Mucosa of gallbladder (tissue), 1 donor: ENCODE measurements at regions not wholly inside any gene's neighbourhood (a gene's known extent, or its start where the extent isn't known, plus 50 kb on each side); places are given as distances from the start of the nearest gene placed in this dataset.
"Not testable (repeated sequence)": the region's sequence is repeated elsewhere in the genome, so short reads cannot be mapped to it uniquely, and the experiment has no call there.

Experiments
- DNase-seq: peaks from one replicate; pipeline ENCODE4 v3.0.0-alpha.2; 2020; ENCODE audit warnings: low spot score
- donor health status: DM: no; HTN: no; CAD: no.

DNA sequence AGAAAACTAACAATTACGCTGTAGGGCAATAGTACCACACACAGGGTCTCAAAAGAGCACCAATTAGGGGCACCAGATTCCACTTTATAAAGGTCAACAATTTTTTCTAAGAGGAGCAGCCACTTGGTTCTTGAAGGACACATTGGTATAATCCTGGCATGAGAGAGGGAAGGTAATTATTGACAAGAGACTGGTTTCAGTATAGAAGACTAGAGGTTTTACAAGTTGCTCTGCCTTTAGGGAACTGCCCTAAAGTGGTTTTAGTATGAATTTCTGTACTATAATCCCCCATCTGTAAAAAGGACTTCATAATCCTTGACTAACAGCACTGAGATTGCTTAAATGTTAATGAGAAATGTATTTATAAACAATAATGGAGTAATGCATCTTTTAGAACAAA, 648.5 kb upstream of the PTBP2 start:
- DNase-seq, result no peak

GRCh38 chr1:96074422-96074821, 647.2 kb upstream of the PTBP2 start:
- DNase-seq, result no peak

- no peak for DNase-seq
Observed at GRCh38 chr1:96074876-96075577, 646.6 kb upstream of the PTBP2 start.

GRCh38 chr1:96075704-96076455, 645.7 kb upstream of the PTBP2 start:
- no peak for DNase-seq

DNA sequence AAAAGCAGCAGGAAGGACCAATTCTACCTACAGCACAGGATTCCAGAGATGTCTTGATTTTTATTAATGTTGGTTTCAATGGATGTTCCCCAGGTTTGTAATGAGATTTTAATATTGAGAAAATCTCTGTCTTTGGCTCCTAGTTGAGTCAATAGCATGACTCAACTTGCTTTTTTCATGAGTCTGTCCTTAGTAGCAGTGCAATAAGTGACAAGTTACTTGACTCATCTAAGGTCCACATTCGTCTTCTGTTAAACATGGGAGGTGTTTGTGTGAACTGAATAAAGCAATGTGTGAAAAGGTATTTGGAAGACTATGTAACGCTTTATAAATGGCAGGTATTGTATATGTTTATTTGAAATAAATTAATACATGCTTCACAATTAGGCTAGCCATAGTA, 645.0 kb upstream of the PTBP2 start:
- no peak for DNase-seq

GRCh38 chr1:96079581-96079980, 642.0 kb upstream of the PTBP2 start:
- DNase-seq, result no peak

GRCh38 chr1:96080925-96081324, 640.7 kb upstream of the PTBP2 start:
- DNase-seq, result no peak

DNA sequence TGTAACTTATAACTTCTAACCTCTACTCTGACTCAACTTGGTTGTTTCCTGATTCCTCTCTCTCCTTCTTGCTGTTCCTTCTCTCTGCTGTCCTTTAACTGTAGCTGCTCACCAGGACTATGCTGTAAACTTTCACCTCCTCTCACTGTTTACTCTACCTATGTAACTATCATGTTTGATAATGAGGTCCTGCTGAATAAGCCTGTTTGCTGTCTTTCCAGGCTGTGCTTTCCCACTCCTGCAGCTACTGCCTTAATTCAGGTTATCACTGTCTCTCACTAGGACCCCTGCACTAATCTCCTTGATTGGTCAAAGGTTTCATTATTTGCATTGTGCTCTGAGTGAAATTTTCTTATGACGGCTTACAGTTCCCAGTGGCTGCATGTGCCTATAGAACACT, 633.9 kb upstream of the PTBP2 start:
- DNase-seq, result no peak

DNA sequence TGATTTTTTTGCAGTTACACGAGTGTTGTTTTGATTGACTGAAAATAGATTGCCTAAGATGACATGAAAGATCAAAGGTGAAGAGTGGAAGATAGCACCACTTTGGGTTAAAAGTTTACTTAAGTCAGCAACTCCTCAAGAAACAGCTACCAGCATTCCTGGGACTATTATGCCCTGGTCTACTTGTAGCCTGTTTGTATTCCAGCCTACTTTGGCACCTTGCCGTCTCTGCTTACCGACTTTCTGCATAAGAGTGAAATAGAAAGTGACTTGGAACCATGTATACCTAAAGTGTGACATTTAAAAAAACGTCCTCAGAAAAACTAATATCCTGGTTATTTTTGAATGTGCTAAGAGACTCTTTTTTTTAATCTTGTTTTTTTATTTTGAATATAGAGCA, 631.5 kb upstream of the PTBP2 start:
- peak; percentile 48 for DNase-seq

GRCh38 chr1:96095849-96096612, 625.6 kb upstream of the PTBP2 start:
- no peak for DNase-seq

DNA sequence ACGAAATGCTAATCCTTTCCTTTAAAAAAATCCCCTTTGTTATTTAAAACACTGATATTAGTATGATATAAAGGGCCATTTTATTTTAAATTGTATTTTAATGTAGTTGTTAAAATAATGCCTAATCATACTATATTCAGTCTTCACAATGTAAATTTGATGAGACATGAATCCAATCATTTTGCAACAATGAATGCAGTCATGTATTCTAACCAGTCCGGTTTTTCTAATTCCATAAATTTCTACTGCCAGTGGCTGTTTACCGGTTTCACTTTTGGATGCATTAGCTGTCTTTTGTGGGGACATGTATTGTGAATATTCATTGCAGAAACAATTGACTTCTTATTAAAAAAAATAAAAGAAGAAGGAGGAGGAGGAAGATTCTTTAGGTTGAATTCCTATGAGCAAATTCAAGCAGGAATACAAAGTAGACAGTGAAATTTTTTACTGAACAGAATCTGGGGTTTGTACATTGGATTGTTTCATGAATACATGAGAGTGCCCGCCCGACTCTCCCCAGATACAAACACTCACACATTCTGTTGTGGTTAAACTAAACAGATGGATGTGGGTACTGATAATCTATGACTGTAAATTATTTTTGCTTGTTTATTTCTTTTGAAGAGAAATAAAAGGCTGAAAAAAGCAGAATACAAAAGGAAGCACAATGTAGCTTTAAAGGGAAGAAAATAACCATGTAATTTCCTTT, 624.8 kb upstream of the PTBP2 start:
- DNase-seq, result no peak

DNA sequence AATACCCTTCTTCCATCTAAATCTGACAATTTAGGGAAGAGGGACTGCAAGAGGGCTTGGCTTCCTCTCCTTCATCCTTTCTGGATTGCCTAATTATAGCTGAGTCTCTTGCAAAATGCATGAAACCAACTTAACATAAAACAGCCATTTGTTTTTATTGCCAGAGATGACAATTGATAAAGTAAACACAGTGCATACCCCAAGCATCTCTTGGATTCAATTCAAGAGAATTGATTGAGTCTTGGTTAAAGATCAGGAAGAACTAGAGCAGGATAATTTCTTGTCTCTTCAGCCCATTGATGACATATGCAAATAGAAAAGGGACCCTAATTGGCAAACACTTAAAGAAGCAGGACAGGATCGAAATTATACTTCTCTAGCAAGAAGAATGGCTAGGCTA, 617.1 kb upstream of the PTBP2 start:
- DNase-seq, result no peak

DNA sequence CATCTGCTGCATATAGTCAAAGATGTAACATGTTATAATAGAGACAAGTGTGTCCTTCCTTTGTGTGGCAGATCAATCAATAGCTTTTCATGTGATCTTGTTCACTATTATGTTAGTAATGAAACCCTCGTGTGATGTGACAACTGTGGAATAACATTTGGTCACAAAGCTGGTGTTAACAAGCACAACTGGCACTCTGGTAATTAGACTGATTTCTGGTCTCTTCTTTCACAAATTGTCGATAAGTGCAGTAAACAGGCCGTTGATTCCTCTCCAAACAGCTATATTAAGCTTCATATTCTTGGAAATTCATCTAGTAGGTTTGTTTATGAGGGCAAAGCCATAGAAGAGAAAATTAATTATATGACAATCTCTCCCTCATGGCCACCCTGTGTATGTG, 616.7 kb upstream of the PTBP2 start:
- DNase-seq, result no peak

- DNase-seq, result no peak
Observed at GRCh38 chr1:96116731-96117130, 604.9 kb upstream of the PTBP2 start.

DNA sequence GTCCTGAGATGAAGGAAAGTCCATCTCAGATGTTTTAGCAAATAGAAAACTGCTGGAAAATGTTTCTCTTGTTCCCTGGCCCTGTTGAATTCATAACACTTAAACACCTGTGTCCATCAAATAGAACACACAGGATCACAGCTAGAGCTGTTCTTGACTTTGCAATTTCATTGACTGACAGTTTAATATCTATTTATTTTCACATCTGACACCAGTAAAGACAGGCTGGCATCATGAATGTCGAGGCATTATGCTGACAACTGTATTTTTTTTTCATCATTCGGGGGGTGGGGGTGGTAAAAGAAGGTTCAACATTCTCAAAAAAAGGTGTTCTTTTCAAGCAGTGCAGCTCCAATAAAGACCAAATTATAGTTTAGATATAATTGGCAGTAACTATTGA, 591.2 kb upstream of the PTBP2 start:
- no peak for DNase-seq

- no peak for DNase-seq
Observed at GRCh38 chr1:96144636-96145035, 576.9 kb upstream of the PTBP2 start.

GRCh38 chr1:96145492-96145891, 576.1 kb upstream of the PTBP2 start:
- DNase-seq, result no peak

GRCh38 chr1:96152957-96153356, 568.6 kb upstream of the PTBP2 start:
- not testable (repeated sequence) for DNase-seq

GRCh38 chr1:96157101-96157500, 564.5 kb upstream of the PTBP2 start:
- DNase-seq, result no peak

GRCh38 chr1:96159379-96159778, 562.2 kb upstream of the PTBP2 start:
- DNase-seq, result no peak

DNA sequence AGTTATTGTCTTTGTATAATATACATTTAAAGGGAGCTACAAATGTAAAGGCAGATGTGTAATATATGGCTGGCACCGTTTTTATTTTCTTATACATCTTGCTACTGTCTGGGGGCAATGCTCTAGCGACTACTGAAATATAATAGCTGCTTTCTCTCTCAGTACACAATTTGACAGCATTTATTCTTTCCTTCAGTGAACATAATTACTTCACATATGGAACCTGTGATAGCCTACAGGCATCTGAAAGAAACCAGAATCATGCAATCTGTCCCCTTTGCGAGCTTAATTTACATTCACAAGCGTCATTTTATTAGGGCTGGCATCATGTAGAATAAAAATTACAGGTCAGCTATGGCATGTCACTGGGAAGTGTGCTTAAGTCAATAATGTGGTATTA, 557.5 kb upstream of the PTBP2 start:
- DNase-seq, result no peak

- DNase-seq, result no peak
Observed at GRCh38 chr1:96178053-96178452, 543.5 kb upstream of the PTBP2 start.
